ENCODE measurements at regions not wholly inside any gene's neighbourhood (a gene's known extent, or its start where the extent isn't known, plus 50 kb on each side); places are given as distances from the start of the nearest gene placed in this dataset.

DNA sequence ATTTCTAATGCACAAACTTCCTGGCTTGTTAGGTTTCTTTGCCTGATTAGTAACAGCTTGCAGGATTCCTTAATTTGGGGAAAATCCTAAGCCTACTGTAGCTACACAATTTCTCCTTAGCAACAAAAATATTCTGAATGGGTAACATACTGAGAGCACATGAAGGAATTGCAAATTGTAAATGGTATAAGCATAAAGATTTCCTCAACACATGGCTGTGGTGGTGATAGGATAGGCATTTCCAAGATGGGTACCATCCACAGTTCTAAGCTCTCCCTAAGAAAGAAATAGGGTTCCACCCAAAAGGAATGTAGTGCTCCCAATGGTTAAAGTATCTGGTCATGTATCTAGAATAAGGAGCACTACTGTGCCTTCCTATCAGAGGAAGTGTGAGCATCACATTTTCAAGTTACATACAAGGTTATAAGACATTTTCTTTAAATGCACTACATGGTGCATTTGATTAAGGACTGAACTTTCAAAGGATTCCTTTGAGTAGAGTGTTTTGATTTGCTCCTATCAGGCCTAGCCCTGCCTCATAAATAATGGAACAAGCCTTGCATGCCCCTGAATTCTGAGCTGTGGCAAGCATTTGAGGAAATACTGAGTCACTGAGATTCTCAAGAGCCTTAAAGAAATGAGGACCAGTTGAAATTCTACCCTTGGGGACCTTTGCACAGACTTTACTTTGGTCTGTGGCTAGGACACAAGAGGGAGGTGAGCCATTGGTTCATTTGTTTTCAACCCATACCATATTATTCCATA, 286.4 kb downstream of the PTBP2 start:
- intact Hi-C loops (cut with DNase I; ENCODE audit: low total_unique reads), result no loop called here
- no peak for DNase-seq (ENCODE audit: low spot score in 2 of 2)
- TF ChIP-seq CTCF (IDR thresholded peaks at IDR 0.05) (no peak), POLR2A (IDR thresholded peaks at IDR 0.05) (no peak)

DNA sequence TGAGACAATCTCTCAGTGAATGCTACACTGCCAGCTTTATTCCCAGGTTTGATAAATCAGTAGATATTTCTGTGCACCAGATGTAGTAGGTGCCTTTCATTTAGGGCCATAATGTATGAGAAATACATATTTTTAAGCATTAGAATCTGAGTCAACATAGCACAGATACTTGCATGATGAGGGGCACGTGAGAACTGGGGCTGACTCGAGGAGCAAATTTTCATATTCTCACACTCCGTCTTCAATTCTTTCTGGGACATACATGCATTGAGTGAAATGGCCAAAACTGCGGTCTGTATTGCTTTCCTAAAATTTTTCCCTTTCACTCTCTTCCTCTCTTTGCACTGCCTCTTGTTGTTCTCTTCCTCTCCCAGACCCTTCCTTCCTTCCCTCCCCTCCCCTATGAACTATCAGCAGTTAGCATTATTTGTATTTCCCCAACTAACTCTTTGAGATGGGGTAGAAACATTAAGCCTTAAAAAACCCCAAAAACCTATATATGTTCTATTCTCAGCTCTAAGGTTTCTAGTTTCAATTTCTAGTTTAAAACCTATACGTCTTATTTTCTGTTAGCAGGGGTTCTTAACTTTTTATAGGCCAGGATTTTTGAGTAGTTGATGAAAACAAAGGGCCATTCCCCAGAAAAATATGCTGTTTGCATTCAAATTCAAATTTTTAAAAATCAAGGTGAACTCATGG, 289.1 kb downstream of the PTBP2 start:
- no peak overlapping the region for H3K4me3 ChIP-seq (ENCODE audit: low read depth, poor library complexity, severe bottlenecking)
- intact Hi-C loops (cut with DNase I; ENCODE audit: low total_unique reads), result no loop called here
- no peak for TF ChIP-seq POLR2A (IDR thresholded peaks at IDR 0.05)
- no peak for TF ChIP-seq CTCF (IDR thresholded peaks at IDR 0.05)
- WGBS, 2 donors, result 83% methylated on average over 5 of the region's 5 CpGs
- DNase-seq (ENCODE audit: low spot score in 2 of 2), result no peak

More for the DNA sequence above, 286.4 kb downstream of the PTBP2 start:
- no peak overlapping the region for H3K4me3 ChIP-seq (ENCODE audit: low read depth, poor library complexity, severe bottlenecking)

DNA sequence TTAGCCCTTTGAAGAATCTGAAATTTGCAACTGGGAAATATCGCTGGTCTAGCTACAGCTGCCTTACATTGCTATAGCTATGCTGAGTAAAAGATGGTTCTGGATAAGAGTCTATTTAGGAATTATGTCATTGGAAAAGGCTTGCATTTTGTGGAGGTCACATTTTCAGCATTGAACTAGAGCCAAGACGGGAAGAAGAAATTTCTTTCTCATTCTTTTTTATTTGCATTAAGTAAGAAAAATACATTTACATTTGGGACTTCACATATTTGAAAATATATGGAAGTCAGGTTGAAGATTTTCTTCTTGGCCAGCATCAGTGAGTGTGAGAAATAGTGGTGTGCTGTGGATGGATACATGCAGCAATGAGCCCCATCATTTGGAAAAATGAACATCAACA, 291.6 kb downstream of the PTBP2 start:
- WGBS, 2 donors, result 82 to 88% methylated on average over 2 of the region's 2 CpGs
- no peak for TF ChIP-seq CTCF (IDR thresholded peaks at IDR 0.05)
- TF ChIP-seq POLR2A (IDR thresholded peaks at IDR 0.05), result no peak
- DNase-seq (ENCODE audit: low spot score in 2 of 2), result no peak
- intact Hi-C loops (cut with DNase I; ENCODE audit: low total_unique reads), result no loop called here
- no peak overlapping the region for H3K4me3 ChIP-seq (ENCODE audit: low read depth, poor library complexity, severe bottlenecking)

GRCh38 chr1:97013941-97014340, 292.4 kb downstream of the PTBP2 start:
- TF ChIP-seq CTCF (IDR thresholded peaks at IDR 0.05) (no peak), POLR2A (IDR thresholded peaks at IDR 0.05) (no peak)
- DNase-seq (ENCODE audit: low spot score in 2 of 2), result no peak
- intact Hi-C loops (cut with DNase I; ENCODE audit: low total_unique reads), result no loop called here
- no peak overlapping the region for H3K4me3 ChIP-seq (ENCODE audit: low read depth, poor library complexity, severe bottlenecking)
- WGBS, 2 donors, result 56 to 65% methylated on average over 1 of the region's 1 CpG

GRCh38 chr1:97014426-97014825, 292.8 kb downstream of the PTBP2 start:
- 65 to 70% methylated on average over 1 of the region's 1 CpG for WGBS, 2 donors
- no peak for DNase-seq (ENCODE audit: low spot score in 2 of 2)
- intact Hi-C loops (cut with DNase I; ENCODE audit: low total_unique reads), result no loop called here
- TF ChIP-seq POLR2A (IDR thresholded peaks at IDR 0.05) (no peak), CTCF (IDR thresholded peaks at IDR 0.05) (no peak)
- no peak overlapping the region for H3K4me3 ChIP-seq (ENCODE audit: low read depth, poor library complexity, severe bottlenecking)
